ENCODE measurements at regions not wholly inside any gene's neighbourhood (a gene's known extent, or its start where the extent isn't known, plus 50 kb on each side); places are given as distances from the start of the nearest gene placed in this dataset.

DNA sequence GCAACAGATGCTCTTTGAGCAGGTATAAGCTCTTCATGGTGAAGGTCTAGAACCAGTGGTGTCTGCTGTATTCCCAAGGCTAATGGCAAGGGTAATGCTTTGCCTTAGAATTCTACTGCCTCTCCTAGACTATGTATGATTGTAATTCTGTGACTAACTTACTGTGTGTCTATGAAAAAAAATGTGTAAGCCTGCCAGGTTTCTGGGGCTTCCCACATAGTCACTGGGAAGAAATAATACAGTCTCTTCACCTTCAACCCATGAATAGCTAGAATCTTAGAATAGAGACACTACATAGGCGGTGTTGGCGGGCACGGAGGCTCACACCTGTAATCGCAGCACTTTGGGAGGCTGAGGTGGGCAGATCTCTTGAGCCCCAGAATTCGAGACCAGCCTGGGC is 84.1 kb downstream of the C11orf91 start:
- DNase-seq (ENCODE audit: low read depth in 3 of 3) = no peak

- no peak for DNase-seq (ENCODE audit: low read depth in 3 of 3)
Observed at GRCh38 chr11:33615751-33616150, 84.9 kb downstream of the C11orf91 start.

DNA sequence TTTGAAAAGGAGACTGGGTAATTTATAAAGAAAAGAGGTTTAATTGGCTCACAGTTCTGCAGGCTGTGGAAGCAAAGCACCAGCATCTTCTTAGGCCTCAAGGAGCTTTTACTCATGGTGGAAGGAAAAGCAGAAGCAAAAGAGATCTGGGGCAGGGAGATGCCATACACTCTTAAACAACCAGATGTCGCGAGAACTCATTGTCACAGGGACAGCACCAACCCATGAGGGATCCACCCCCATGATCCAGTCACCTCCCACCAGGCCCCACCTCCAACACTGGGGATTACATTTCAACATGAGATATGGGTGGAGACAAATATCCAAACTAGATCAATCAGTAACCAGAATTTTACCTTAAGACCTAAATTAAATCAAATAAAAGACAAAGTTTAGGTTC is 87.2 kb downstream of the C11orf91 start:
- no peak for DNase-seq (ENCODE audit: low read depth in 3 of 3)

- no peak for DNase-seq (ENCODE audit: low read depth in 3 of 3)
Observed at GRCh38 chr11:33610903-33611302, 89.7 kb downstream of the C11orf91 start.

GRCh38 chr11:33608386-33608785 is 92.2 kb downstream of the C11orf91 start:
- no peak for DNase-seq (ENCODE audit: low read depth in 3 of 3)

DNA sequence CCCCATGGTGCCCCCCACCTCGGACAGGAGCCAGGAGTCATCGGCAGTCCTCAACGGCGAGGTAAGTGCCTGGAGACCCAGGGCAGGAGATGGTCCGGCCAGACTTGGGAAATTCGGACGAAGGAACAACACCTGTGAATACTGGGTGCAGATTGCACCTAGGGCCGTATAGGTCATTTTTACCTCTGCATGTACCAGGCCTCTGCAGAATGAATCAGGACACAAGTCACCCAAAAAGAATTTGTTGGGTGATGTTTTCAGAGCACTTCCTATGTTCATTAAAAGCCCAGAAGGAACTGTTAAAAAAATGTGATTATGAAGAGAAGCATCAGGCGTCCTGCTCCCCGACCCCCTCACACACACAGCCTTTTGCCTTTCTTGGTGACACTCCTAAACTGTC is 93.9 kb downstream of the C11orf91 start:
- no peak for DNase-seq (ENCODE audit: low read depth in 3 of 3)

GRCh38 chr11:33605703-33606102 is 94.9 kb downstream of the C11orf91 start:
- no peak for DNase-seq (ENCODE audit: low read depth in 3 of 3)

DNA sequence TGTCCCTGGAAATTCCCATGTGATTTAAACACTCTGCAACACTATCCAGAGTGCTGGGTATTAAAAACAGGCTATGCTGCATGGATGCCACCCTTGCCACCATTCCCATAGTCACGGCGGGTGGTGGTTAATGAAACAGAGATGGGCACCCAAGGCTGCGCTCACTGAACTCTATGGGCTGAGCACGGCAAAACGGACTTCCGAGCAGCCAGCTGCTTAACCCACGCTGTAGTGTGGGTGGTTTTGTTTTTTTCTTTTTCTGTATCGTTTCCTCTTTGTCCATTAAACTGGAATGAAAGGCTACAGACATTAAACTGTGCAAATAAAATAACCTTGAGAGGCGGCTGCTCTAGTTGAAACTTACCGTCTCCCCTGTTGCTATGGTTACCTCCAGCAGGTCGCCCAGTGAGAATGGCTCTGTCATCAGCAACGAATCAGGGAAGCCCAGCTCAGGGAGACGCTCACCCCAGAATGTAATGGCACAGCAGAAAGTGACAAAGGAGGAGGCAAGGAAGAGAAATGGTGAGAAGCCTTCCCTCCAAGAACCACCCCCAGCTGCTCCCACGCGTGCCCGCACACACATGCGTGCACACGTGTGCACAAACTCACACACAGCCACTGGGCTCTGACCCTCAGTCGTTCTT is 102.1 kb downstream of the C11orf91 start:
- DNase-seq (ENCODE audit: low read depth in 3 of 3) = no peak

DNA sequence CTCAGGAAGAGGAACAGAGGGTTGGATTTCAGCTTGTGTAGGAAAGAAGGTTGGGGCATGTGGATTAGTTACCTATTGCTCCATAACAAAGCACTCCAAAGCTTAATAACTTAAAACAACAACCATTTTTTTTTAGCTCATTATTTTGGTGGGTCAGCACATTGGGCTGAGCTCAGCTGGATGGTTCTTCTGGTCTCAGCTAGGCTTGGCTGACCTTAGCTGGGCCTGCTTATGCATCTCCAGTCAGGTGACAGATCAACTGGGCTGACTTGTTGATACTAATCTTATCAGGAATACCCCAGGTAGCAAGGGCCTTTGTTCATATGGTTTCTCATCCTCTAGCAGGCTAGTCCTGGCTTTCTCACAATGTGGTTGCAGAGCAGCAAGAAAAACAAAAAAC is 106.4 kb downstream of the C11orf91 start:
- no peak for DNase-seq (ENCODE audit: low read depth in 3 of 3)

GRCh38 chr11:33590441-33590840 is 110.2 kb downstream of the C11orf91 start:
- DNase-seq (ENCODE audit: low read depth in 3 of 3) = no peak

- DNase-seq (ENCODE audit: low read depth in 3 of 3) = no peak
Observed at GRCh38 chr11:33588056-33588455, 112.6 kb downstream of the C11orf91 start.

DNA sequence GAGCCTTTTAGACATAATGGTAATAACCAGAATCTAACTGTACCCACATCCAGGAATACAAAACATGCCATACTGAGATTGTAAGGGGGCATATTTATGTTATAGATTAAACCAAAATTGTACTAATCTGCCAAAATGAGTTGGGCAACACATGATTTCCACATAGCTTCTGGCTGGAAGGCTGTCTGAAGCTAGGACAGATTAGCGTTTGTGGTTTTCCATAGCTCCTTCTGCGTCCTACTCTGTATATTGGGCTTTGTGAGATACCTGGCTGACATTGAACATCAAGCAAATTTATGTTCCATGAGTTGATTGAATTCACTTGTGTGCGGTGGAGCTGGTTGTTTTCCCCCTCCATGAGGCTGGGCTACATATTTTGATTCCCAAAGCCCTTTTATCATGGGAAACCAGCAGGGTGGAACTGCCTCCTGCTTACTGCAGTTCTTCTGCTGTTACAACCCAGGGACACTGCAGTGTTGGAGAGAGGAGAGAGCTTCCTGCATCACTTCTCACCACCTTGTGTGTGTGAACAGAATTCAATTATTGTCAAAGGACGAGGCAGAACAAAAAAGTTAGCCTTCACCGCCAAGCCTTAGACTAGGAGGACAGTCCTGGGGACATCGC is 114.9 kb downstream of the C11orf91 start:
- DNase-seq (ENCODE audit: low read depth in 3 of 3) = no peak

DNA sequence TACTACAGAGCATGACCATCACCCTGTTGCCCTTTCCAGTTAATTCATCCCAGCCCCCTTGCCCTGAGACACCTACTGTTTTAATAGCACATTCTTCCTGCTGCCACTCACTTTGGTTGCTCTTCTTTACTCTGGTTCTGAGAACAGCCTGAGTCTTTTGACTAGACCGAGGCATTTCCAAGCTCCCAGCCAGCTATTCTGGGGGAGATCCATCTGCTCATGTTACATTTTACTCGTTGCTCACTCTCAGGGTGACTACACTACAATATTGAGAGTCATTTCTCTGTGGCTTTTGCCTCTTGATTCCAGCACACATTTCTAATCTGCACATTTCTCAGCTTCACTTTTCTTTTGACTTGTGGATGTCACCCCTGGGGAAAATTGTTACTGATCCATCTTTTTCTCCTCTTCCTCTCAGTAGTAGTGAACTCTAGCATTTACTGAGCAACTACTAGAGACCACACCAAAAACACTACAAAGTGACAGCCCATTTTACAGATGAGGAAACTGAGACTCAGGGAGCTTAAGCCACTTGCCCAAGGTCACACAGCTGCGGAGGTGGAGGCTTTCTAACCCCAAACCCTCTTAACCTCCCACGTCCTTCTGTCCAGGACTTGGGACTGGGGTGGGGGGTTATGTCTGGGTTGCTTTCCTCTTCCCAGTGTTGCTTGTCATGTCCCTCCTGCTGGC is 117.8 kb downstream of the C11orf91 start:
- DNase-seq (ENCODE audit: low read depth in 3 of 3) = no peak

DNA sequence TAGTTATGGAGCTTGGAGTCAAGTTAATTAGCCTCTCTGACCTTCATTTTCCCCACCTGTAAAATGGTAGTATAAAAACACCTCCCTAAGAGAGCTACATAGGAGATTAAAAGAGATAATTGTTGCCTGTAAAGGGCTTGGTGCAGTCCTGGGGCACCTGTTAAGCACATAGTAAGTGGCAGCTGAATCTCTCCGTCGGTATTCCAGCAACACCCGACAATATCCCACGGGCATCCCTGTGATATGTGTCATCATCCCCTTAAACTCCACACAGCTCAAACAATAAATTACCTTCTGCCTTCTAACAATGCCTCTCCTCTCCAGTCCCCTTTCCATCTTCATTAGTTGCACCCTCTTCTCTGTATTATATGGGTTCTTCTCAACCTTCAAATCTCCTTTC is 121.5 kb downstream of the C11orf91 start:
- DNase-seq (ENCODE audit: low read depth in 3 of 3) = no peak

GRCh38 chr11:33577204-33577603 is 123.4 kb downstream of the C11orf91 start:
- no peak for DNase-seq (ENCODE audit: low read depth in 3 of 3)

- DNase-seq (ENCODE audit: low read depth in 3 of 3) = no peak
Observed at GRCh38 chr11:33575311-33575710, 125.3 kb downstream of the C11orf91 start.

- DNase-seq (ENCODE audit: low read depth in 3 of 3) = no peak
Observed at GRCh38 chr11:33574331-33574730, 126.3 kb downstream of the C11orf91 start.

GRCh38 chr11:33569333-33569732 is 131.3 kb downstream of the C11orf91 start:
- DNase-seq (ENCODE audit: low read depth in 3 of 3) = no peak

- no peak for DNase-seq (ENCODE audit: low read depth in 3 of 3)
Observed at GRCh38 chr11:33567004-33567403, 133.6 kb downstream of the C11orf91 start.

- no peak for DNase-seq (ENCODE audit: low read depth in 3 of 3)
Observed at GRCh38 chr11:33564856-33565453, 135.7 kb downstream of the C11orf91 start.

- no peak for DNase-seq (ENCODE audit: low read depth in 3 of 3)
Observed at GRCh38 chr11:33560729-33561128, 139.9 kb downstream of the C11orf91 start.

DNA sequence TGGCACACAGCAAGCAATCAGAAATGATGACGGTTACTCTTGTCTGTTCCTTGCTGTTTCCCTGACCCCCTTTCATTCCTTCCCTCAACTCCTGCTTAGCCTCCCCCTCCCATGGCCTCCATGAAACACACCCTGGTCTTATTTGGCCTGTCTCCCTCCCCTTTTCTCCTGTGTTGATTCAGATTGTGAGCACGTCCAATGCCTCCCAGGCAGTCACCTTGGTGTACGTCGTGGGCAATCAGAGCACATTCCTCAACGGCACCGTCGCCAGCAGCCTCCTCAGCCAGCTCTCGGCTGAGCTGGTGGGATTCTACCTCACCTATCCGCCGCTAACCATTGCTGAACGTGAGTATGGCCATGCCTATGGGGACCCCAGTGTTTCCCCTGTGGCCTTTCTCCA is 141.1 kb downstream of the C11orf91 start:
- DNase-seq (ENCODE audit: low read depth in 3 of 3) = no peak

GRCh38 chr11:33558097-33558496 is 142.5 kb downstream of the C11orf91 start:
- DNase-seq (ENCODE audit: low read depth in 3 of 3) = no peak

Measured in stimulated activated CD4-positive, alpha-beta T cell treated with anti-CD3 and anti-CD28 coated beads, TNF-alpha, amount 100 ng/mL, for 48 hours (primary cell).